NT2/D1 (cell line): ENCODE measurements at regions not wholly inside any gene's neighbourhood (a gene's known extent, or its start where the extent isn't known, plus 50 kb on each side); places are given as distances from the start of the nearest gene placed in this dataset.

Experiments used
- DNase-seq: peaks from one replicate; pipeline ENCODE4 v3.0.0-alpha.2; 2011; ENCODE audit warnings: low read depth, low spot score
- H3K27me3 ChIP-seq: 2 replicates; pipeline ENCODE4 v1.6.0; 2011; ENCODE audit warnings: mild to moderate bottlenecking; ENCODE audit not compliant: insufficient read length, insufficient read depth
- H3K36me3 ChIP-seq: 2 replicates; pipeline ENCODE4 v1.6.1; 2011; ENCODE audit warnings: mild to moderate bottlenecking, low read length, mixed read lengths; ENCODE audit not compliant: insufficient read depth, insufficient read length
- H3K4me1 ChIP-seq: 2 replicates; pipeline ENCODE4 v1.5.1; 2011; ENCODE audit not compliant: insufficient read depth, insufficient read length
- H3K4me3 ChIP-seq: 2 replicates; pipeline ENCODE4 v1.5.1; 2011; ENCODE audit warnings: low read depth; ENCODE audit not compliant: insufficient read length
- H3K9ac ChIP-seq: 2 replicates; pipeline ENCODE4 v1.6.0; 2011; ENCODE audit warnings: low read depth; ENCODE audit not compliant: insufficient read length
- H3K9me3 ChIP-seq: 2 replicates; pipeline ENCODE4 v1.5.1; 2011; ENCODE audit warnings: mild to moderate bottlenecking, low read length; ENCODE audit not compliant: insufficient read depth
- SUZ12 ChIP-seq: IDR thresholded peaks from 2 replicates; pipeline ENCODE4 v1.6.1; 2011; ENCODE audit not compliant: insufficient read length, insufficient read depth; ENCODE audit errors: extremely low read depth
- YY1 ChIP-seq: IDR thresholded peaks from 2 replicates; pipeline ENCODE4 v1.6.1; 2011; ENCODE audit not compliant: insufficient read length, insufficient read depth
- ZNF274 ChIP-seq: IDR thresholded peaks from 2 replicates; pipeline ENCODE4 v1.6.1; 2011; ENCODE audit warnings: mild to moderate bottlenecking, low read depth, low read length

DNA sequence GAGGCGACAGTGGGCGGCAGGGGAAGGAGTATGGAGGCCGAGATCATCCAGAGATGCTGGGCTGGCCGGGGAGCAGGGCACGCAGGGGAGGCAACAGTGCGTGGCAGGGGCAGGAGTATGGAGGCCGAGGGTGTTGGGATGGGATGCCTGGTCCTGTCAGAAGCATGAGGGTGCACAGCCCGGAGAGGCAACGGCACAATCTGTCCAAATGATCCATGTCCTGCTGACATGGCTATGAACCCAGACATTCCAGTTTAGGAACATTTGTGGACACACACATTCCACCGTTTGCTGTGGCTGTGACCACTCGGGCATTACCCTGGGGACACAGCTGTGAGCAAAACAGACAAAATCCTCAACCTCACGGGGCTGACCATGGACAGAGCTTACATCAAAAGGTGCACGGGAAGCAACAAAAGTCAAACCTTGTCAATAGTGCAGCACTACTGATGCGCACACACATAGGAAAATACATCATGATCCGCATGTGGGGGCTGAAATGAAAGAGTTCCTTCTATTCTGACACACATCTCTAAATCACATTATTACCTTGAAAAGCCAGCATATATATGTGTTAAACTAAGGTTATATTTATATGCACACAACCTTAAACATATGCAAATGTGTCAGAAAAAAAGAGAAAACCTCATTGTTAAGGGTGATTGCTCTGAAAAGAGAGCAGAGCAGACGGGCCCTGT lies 144.0 kb upstream of the GPC1 start:
- TF ChIP-seq ZNF274 (no peak), YY1 (no peak), SUZ12 (no peak)
- H3K36me3 ChIP-seq = no peaks in the 10 kb centered on the region
- DNase-seq = no peak
- H3K27me3 ChIP-seq = no peaks in the 10 kb centered on the region
- H3K4me1 ChIP-seq = peaks cover 16% of the 10 kb centered on the region
- no peak overlapping the region for H3K9ac ChIP-seq
- H3K4me3 ChIP-seq = no peak overlapping the region
- no peaks in the 10 kb centered on the region for H3K9me3 ChIP-seq

DNA sequence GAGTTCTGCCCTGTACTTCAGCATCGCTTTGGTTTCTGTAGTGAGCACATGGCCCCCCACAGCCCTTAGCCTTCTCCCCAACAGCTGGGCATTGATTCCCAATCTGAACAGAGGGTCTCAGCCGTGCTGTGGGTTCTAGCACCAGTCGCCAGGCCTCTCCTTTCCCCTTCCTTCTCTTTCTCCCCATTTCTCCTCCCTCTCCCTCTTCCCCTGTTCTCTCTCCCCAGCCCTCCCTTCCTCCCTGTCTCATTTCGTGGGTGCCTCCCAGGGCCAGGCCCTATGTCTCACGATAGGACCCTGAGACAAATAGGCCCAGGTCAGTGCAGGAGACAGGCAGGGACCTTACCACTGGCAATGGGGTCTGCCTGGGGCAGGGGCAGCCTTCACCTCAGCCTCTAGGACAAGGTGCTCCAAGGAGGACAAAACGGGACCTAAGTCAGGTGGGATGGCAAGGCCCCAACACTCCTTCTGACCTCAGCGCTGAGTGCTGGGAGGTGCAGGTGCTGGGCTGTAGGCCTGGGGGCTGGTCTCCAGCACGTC lies 143.4 kb upstream of the GPC1 start:
- no peak overlapping the region for H3K4me3 ChIP-seq
- no peaks in the 10 kb centered on the region for H3K27me3 ChIP-seq
- no peaks in the 10 kb centered on the region for H3K9me3 ChIP-seq
- H3K36me3 ChIP-seq = no peaks in the 10 kb centered on the region
- TF ChIP-seq YY1 = no peak
- TF ChIP-seq ZNF274 = no peak
- no peak for TF ChIP-seq SUZ12
- H3K9ac ChIP-seq = no peak overlapping the region
- no peak for DNase-seq
- H3K4me1 ChIP-seq = peaks cover 16% of the 10 kb centered on the region

GRCh38 chr2:240292619-240293525 lies 142.6 kb upstream of the GPC1 start:
- Histone ChIP-seq H3K27me3 (no peaks in the 10 kb centered on the region), H3K4me3 (no peak overlapping the region), H3K9me3 (no peaks in the 10 kb centered on the region), H3K4me1 (peaks cover 16% of the 10 kb centered on the region), H3K36me3 (no peaks in the 10 kb centered on the region), H3K9ac (no peak overlapping the region)
- no peak for DNase-seq
- TF ChIP-seq YY1 (no peak), ZNF274 (no peak), SUZ12 (no peak)

GRCh38 chr2:240293557-240294461 lies 141.7 kb upstream of the GPC1 start:
- H3K9me3 ChIP-seq = no peaks in the 10 kb centered on the region
- H3K36me3 ChIP-seq = no peaks in the 10 kb centered on the region
- H3K9ac ChIP-seq = no peak overlapping the region
- peaks cover 16% of the 10 kb centered on the region for H3K4me1 ChIP-seq
- DNase-seq = no peak
- H3K4me3 ChIP-seq = no peak overlapping the region
- TF ChIP-seq SUZ12 (no peak), YY1 (no peak), ZNF274 (no peak)
- H3K27me3 ChIP-seq = no peaks in the 10 kb centered on the region

DNA sequence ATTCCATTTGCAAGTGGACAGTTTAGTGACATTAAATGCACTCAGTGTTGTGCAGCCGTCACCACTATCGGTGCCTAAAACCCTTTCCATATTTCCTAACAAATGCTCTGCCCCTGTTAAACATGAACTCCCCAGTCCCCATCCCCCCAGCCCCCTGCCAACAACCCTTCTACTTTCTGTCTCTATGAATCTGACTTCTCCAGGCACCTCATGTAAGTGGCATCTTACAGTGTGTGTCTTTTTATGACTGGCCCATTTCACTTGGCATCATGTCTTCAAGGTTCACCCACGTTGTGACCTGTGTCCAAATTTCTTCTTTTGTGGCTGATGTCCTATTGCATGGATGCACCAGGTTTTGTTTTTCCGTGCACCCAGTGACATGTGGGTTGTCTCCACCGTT lies 140.9 kb upstream of the GPC1 start:
- H3K4me3 ChIP-seq = no peak overlapping the region
- peaks cover 18% of the 10 kb centered on the region for H3K4me1 ChIP-seq
- H3K9me3 ChIP-seq = no peaks in the 10 kb centered on the region
- no peaks in the 10 kb centered on the region for H3K27me3 ChIP-seq
- no peak for TF ChIP-seq YY1
- no peak for TF ChIP-seq SUZ12
- TF ChIP-seq ZNF274 = no peak
- no peak overlapping the region for H3K9ac ChIP-seq
- H3K36me3 ChIP-seq = no peaks in the 10 kb centered on the region
- DNase-seq = no peak

- no peak for TF ChIP-seq YY1
- no peak for TF ChIP-seq ZNF274
- no peak for TF ChIP-seq SUZ12
- H3K4me1 ChIP-seq = peaks cover 18% of the 10 kb centered on the region
- H3K9me3 ChIP-seq = no peaks in the 10 kb centered on the region
- no peaks in the 10 kb centered on the region for H3K27me3 ChIP-seq
- H3K36me3 ChIP-seq = no peaks in the 10 kb centered on the region
- no peak overlapping the region for H3K4me3 ChIP-seq
- no peak for DNase-seq
- H3K9ac ChIP-seq = no peak overlapping the region
Measured at GRCh38 chr2:240295256-240296103, 140.0 kb upstream of the GPC1 start.
